K562 (cell line): ENCODE measurements at regions not wholly inside any gene's neighbourhood (a gene's known extent, or its start where the extent isn't known, plus 50 kb on each side); places are given as distances from the start of the nearest gene placed in this dataset.

ENCODE experiments used
- GTF2E2 ChIP-seq: fragments of 200-800 bp; sonication (Bioruptor generic); IDR thresholded peaks from 2 replicates; pipeline ENCODE4 v1.6.1; 2016; ENCODE audit warnings: missing genetic modification characterization, missing compliant biosample characterization
- L3MBTL2 ChIP-seq: fragments of 450-650 bp; IDR thresholded peaks from 2 replicates; pipeline ENCODE4 v1.6.1; 2016; ENCODE audit warnings: mild to moderate bottlenecking, moderate library complexity
- OTX1 ChIP-seq: fragments of 450-650 bp; formaldehyde crosslinking; IDR thresholded peaks from 2 replicates; pipeline ENCODE4 v1.4.0; 2022; ENCODE audit warnings: mild to moderate bottlenecking
- RCOR1 ChIP-seq, 2 experiments: IDR thresholded peaks; 2 replicates each; pipeline ENCODE4 v1.6.1; 2012; ENCODE audit warnings: low read depth in 2 of 2, low read length in 2 of 2, borderline replicate concordance in 1 of 2, improper control_type of control experiment in 1 of 2
- ZFPM2 ChIP-seq: fragments of 250-450 bp; sonication (Bioruptor Pico); IDR thresholded peaks from 2 replicates; pipeline ENCODE4 v1.5.1; 2022; ENCODE audit warnings: mild to moderate bottlenecking
- ZNF175 ChIP-seq: fragments of 200-800 bp; sonication (Bioruptor generic); IDR thresholded peaks from 2 replicates; pipeline ENCODE4 v1.6.1; 2016; ENCODE audit warnings: low read depth, mild to moderate bottlenecking, missing genetic modification characterization, missing compliant biosample characterization
- ZNF3 ChIP-seq: fragments of 250-450 bp; sonication (Bioruptor Pico); IDR thresholded peaks from 2 replicates; pipeline ENCODE4 v1.5.0; 2021; ENCODE audit warnings: mild to moderate bottlenecking, moderate library complexity
- ZNF589 ChIP-seq: fragments of 200-800 bp; sonication (Bioruptor generic); IDR thresholded peaks from 2 replicates; pipeline ENCODE4 v1.6.1; 2016; ENCODE audit warnings: low read depth, missing genetic modification characterization, missing compliant biosample characterization
- ZNF717 ChIP-seq: fragments of 250-450 bp; sonication (Bioruptor Pico); IDR thresholded peaks from 2 replicates; pipeline ENCODE4 v1.5.0; 2021
- TF ChIP-seq, protein P1 (sequence below): fragments of 450-650 bp; IDR thresholded peaks from 2 replicates; pipeline ENCODE4 v1.6.1; 2018; ENCODE audit not compliant: partially characterized antibody
- TF ChIP-seq, protein P2 (sequence below): fragments of 250-450 bp; sonication (Bioruptor Pico); IDR thresholded peaks from 2 replicates; pipeline ENCODE4 v1.5.0; 2020; ENCODE audit warnings: mild to moderate bottlenecking
- TF ChIP-seq, protein P3 (sequence below): fragments of 200-800 bp; sonication (Bioruptor generic); IDR thresholded peaks from 2 replicates; pipeline ENCODE4 v1.6.1; 2017; ENCODE audit warnings: missing genetic modification characterization, missing compliant biosample characterization
- TF ChIP-seq, protein P4 (sequence below), 3 experiments: fragments of 200-800 bp in 1 of 3; fragments of 250-450 bp in 1 of 3; fragments of 450-650 bp in 1 of 3; sonication (Bioruptor Pico) in 1 of 3; sonication (Bioruptor generic) in 1 of 3; formaldehyde crosslinking in 1 of 3; IDR thresholded peaks; 2 replicates each; pipeline versions ENCODE4 v1.6.1 to v1.8.0; 2016 to 2022; ENCODE audit warnings: mild to moderate bottlenecking in 2 of 3, missing genetic modification characterization in 2 of 3, missing compliant biosample characterization in 1 of 3, moderate library complexity in 1 of 3
- TF ChIP-seq, protein P5 (sequence below): IDR thresholded peaks from 2 replicates; pipeline ENCODE4 v1.6.1; 2014; ENCODE audit warnings: antibody characterized with exemption

DNA sequence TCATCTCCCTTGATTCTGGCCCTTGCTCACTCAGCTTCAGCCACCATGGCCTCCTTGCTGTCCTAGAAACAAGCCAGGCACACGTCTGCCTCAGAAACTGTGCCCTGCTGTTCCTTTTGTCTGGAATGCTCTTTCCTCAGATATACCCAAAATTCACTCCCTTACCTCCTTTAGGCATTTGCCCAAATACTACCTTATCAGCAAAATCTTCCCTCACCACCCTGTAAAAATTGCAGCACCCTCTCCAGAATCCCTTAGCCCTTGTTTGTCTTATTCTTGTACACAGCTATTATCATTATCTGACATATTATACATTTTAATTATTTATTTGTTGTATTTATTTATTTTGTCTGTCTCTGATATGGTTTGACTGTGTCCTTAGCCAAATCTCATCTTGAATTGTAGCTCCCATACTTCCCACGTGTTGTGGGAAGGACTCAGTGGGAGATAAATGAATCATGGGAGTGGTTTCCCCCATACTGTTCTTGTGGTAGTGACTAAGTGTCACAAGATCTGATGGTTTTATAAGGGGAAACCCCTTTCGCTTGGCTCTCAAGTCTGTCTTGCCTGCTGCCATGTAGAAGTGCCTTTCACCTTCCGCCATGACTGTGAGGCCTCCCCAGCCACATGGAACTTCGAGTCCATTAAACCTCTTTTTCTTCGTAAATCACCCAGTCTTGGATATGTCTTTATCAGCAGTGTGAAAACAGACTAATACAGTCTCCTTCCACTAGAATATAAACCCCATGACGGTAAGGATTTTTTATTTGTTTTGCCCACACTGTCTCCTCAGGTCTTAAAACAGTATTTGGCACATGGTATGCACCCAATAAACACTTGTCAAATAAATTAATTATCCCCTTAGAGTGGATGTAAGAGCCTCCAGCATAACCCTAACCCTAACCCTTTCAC is 60.0 kb upstream of the STT3B start (continued):
- TF ChIP-seq, protein P1, sequence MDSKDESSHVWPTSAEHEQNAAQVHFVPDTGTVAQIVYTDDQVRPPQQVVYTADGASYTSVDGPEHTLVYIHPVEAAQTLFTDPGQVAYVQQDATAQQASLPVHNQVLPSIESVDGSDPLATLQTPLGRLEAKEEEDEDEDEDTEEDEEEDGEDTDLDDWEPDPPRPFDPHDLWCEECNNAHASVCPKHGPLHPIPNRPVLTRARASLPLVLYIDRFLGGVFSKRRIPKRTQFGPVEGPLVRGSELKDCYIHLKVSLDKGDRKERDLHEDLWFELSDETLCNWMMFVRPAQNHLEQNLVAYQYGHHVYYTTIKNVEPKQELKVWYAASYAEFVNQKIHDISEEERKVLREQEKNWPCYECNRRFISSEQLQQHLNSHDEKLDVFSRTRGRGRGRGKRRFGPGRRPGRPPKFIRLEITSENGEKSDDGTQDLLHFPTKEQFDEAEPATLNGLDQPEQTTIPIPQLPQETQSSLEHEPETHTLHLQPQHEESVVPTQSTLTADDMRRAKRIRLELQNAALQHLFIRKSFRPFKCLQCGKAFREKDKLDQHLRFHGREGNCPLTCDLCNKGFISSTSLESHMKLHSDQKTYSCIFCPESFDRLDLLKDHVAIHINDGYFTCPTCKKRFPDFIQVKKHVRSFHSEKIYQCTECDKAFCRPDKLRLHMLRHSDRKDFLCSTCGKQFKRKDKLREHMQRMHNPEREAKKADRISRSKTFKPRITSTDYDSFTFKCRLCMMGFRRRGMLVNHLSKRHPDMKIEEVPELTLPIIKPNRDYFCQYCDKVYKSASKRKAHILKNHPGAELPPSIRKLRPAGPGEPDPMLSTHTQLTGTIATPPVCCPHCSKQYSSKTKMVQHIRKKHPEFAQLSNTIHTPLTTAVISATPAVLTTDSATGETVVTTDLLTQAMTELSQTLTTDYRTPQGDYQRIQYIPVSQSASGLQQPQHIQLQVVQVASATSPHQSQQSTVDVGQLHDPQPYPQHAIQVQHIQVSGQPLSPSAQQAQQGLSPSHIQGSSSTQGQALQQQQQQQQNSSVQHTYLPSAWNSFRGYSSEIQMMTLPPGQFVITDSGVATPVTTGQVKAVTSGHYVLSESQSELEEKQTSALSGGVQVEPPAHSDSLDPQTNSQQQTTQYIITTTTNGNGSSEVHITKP = peak; percentile 39
- TF ChIP-seq GTF2E2 (peak; percentile 64; the same call in 1 of the 2 replicates), ZNF175 (peak; percentile 91), ZNF717 (CRISPR knock-in tag) (peak; percentile 61; the same call in 1 of the 2 replicates), L3MBTL2 (peak; percentile 64; the same call in 1 of the 2 replicates), ZNF3 (CRISPR knock-in tag) (no peak), ZNF589 (CRISPR knock-in tag) (peak; percentile 85), OTX1 (CRISPR knock-in tag) (no peak), RCOR1 (IDR thresholded peaks at IDR 0.05; ENCODE audit: borderline replicate concordance in 1 of 2, low read depth in 2 of 2, low read length in 2 of 2) (0 out of 4 replicates have a peak, but pooled peaks of 1 of the 2 experiments have one; percentile 20), ZFPM2 (CRISPR knock-in tag) (0 out of 2 replicates have a peak, but pooled peaks have one; percentile 36)
- TF ChIP-seq, protein P2, sequence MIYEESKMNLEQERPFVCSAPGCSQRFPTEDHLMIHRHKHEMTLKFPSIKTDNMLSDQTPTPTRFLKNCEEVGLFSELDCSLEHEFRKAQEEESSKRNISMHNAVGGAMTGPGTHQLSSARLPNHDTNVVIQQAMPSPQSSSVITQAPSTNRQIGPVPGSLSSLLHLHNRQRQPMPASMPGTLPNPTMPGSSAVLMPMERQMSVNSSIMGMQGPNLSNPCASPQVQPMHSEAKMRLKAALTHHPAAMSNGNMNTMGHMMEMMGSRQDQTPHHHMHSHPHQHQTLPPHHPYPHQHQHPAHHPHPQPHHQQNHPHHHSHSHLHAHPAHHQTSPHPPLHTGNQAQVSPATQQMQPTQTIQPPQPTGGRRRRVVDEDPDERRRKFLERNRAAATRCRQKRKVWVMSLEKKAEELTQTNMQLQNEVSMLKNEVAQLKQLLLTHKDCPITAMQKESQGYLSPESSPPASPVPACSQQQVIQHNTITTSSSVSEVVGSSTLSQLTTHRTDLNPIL (CRISPR knock-in tag) = no peak
- TF ChIP-seq, protein P3, sequence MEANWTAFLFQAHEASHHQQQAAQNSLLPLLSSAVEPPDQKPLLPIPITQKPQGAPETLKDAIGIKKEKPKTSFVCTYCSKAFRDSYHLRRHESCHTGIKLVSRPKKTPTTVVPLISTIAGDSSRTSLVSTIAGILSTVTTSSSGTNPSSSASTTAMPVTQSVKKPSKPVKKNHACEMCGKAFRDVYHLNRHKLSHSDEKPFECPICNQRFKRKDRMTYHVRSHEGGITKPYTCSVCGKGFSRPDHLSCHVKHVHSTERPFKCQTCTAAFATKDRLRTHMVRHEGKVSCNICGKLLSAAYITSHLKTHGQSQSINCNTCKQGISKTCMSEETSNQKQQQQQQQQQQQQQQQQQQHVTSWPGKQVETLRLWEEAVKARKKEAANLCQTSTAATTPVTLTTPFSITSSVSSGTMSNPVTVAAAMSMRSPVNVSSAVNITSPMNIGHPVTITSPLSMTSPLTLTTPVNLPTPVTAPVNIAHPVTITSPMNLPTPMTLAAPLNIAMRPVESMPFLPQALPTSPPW (CRISPR knock-in tag) = peak; percentile 60
- TF ChIP-seq, protein P4, sequence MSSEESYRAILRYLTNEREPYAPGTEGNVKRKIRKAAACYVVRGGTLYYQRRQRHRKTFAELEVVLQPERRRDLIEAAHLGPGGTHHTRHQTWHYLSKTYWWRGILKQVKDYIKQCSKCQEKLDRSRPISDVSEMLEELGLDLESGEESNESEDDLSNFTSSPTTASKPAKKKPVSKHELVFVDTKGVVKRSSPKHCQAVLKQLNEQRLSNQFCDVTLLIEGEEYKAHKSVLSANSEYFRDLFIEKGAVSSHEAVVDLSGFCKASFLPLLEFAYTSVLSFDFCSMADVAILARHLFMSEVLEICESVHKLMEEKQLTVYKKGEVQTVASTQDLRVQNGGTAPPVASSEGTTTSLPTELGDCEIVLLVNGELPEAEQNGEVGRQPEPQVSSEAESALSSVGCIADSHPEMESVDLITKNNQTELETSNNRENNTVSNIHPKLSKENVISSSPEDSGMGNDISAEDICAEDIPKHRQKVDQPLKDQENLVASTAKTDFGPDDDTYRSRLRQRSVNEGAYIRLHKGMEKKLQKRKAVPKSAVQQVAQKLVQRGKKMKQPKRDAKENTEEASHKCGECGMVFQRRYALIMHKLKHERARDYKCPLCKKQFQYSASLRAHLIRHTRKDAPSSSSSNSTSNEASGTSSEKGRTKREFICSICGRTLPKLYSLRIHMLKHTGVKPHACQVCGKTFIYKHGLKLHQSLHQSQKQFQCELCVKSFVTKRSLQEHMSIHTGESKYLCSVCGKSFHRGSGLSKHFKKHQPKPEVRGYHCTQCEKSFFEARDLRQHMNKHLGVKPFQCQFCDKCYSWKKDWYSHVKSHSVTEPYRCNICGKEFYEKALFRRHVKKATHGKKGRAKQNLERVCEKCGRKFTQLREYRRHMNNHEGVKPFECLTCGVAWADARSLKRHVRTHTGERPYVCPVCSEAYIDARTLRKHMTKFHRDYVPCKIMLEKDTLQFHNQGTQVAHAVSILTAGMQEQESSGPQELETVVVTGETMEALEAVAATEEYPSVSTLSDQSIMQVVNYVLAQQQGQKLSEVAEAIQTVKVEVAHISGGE (CRISPR knock-in tag; IDR thresholded peaks at IDR 0.05) = 0 out of 6 replicates have a peak, but pooled peaks of 1 of the 3 experiments have one; percentile 42
- TF ChIP-seq, protein P5, sequence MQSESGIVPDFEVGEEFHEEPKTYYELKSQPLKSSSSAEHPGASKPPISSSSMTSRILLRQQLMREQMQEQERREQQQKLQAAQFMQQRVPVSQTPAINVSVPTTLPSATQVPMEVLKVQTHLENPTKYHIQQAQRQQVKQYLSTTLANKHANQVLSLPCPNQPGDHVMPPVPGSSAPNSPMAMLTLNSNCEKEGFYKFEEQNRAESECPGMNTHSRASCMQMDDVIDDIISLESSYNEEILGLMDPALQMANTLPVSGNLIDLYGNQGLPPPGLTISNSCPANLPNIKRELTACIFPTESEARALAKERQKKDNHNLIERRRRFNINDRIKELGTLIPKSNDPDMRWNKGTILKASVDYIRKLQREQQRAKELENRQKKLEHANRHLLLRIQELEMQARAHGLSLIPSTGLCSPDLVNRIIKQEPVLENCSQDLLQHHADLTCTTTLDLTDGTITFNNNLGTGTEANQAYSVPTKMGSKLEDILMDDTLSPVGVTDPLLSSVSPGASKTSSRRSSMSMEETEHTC = peak; percentile 61; the same call in 1 of the 2 replicates
